SH-SY5Y (cell line): ENCODE measurements at regions not wholly inside any gene's neighbourhood (a gene's known extent, or its start where the extent isn't known, plus 50 kb on each side); places are given as distances from the start of the nearest gene placed in this dataset.

Experiments
- GATA2 ChIP-seq: IDR thresholded peaks from 2 replicates; pipeline ENCODE4 v1.6.1; 2011; ENCODE audit warnings: mild to moderate bottlenecking, low read depth, low read length
- GATA3 ChIP-seq: IDR thresholded peaks from 2 replicates; pipeline ENCODE4 v1.6.1; 2011; ENCODE audit warnings: low read depth, mild to moderate bottlenecking, low read length, moderate library complexity

GRCh38 chr7:11914645-11915044 lies 82.6 kb upstream of the THSD7A start:
- TF ChIP-seq GATA2, result no peak
- no peak for TF ChIP-seq GATA3
